GM23338 (cell line): ENCODE measurements at regions not wholly inside any gene's neighbourhood (a gene's known extent, or its start where the extent isn't known, plus 50 kb on each side); places are given as distances from the start of the nearest gene placed in this dataset.
A peak's percentile ranks its signal among the peaks of the same experiment; 100 is the strongest.

Source experiments
- ATAC-seq: fragments of 200-7000 bp; cut with Tn5 transposase; 3 replicates; pipeline ENCODE4 v1.9.1; 2020
- DNase-seq: peaks from one replicate; pipeline ENCODE4 v3.0.0-alpha.2; 2015; ENCODE audit warnings: low spot score
- H2AFZ ChIP-seq: fragments of 200-600 bp; sonication (generic); 2 replicates; pipeline ENCODE4 v1.8.0; 2016; ENCODE audit warnings: antibody characterized with exemption, mild to moderate bottlenecking, moderate library complexity
- H3F3A ChIP-seq: fragments of 200-600 bp; sonication (generic); replicated peaks from 2 replicates; pipeline ENCODE4 v1.8.0; 2017; ENCODE audit warnings: antibody characterized with exemption, mixed run types, low read depth
- H3K27ac ChIP-seq: fragments of 200-600 bp; sonication (generic); 2 replicates; pipeline ENCODE4 v1.6.1; 2016; ENCODE audit warnings: low read depth
- H3K27me3 ChIP-seq: fragments of 200-600 bp; sonication (generic); 2 replicates; pipeline ENCODE4 v1.8.0; 2016; ENCODE audit warnings: mild to moderate bottlenecking, mixed run types, moderate library complexity; ENCODE audit not compliant: insufficient read depth
- H3K36me3 ChIP-seq: fragments of 200-600 bp; sonication (generic); 2 replicates; pipeline ENCODE4 v1.8.0; 2016; ENCODE audit warnings: mild to moderate bottlenecking; ENCODE audit not compliant: insufficient read depth
- H3K4me1 ChIP-seq: fragments of 200-600 bp; sonication (generic); 2 replicates; pipeline ENCODE4 v1.8.0; 2016; ENCODE audit warnings: mild to moderate bottlenecking, moderate library complexity; ENCODE audit not compliant: insufficient read depth
- H3K4me2 ChIP-seq: fragments of 200-600 bp; sonication (generic); 2 replicates; pipeline ENCODE4 v1.7.1; 2017; ENCODE audit warnings: mixed run types
- H3K4me3 ChIP-seq: fragments of 200-600 bp; sonication (generic); 2 replicates; pipeline ENCODE4 v1.6.1; 2016; ENCODE audit warnings: mixed run types
- H3K79me2 ChIP-seq: fragments of 200-600 bp; sonication (generic); replicated peaks from 2 replicates; pipeline ENCODE4 v1.8.0; 2017; ENCODE audit warnings: mild to moderate bottlenecking; ENCODE audit not compliant: insufficient read depth
- H3K9me2 ChIP-seq: fragments of 200-600 bp; sonication (generic); 2 replicates; pipeline ENCODE4 v1.8.0; 2017; ENCODE audit not compliant: insufficient read depth
- H4K20me1 ChIP-seq: fragments of 200-600 bp; sonication (generic); replicated peaks from 2 replicates; pipeline ENCODE4 v1.8.0; 2017; ENCODE audit warnings: mild to moderate bottlenecking; ENCODE audit not compliant: insufficient read depth
- H3K27ac Mint-ChIP-seq: 2 replicates; pipeline ENCODE4 v1.8.0; 2020; ENCODE audit warnings: inconsistent platforms, mild to moderate bottlenecking, moderate library complexity, mixed read lengths
- H3K27me3 Mint-ChIP-seq: 3 replicates; pipeline ENCODE4 v1.8.0; 2022; ENCODE audit warnings: low read depth, mild to moderate bottlenecking, moderate library complexity, mixed read lengths, inconsistent platforms; ENCODE audit not compliant: insufficient read depth, poor library complexity
- H3K36me3 Mint-ChIP-seq: 3 replicates; pipeline ENCODE4 v1.8.0; 2021; ENCODE audit warnings: low read depth, mild to moderate bottlenecking, inconsistent platforms, moderate library complexity, mixed read lengths
- H3K4me1 Mint-ChIP-seq: 3 replicates; pipeline ENCODE4 v1.8.0; 2020; ENCODE audit warnings: mild to moderate bottlenecking, inconsistent platforms, mixed read lengths
- H3K4me3 Mint-ChIP-seq: 3 replicates; pipeline ENCODE4 v1.8.0; 2021; ENCODE audit warnings: moderate library complexity, mild to moderate bottlenecking, inconsistent platforms, mixed read lengths
- H3K9me3 Mint-ChIP-seq: 3 replicates; pipeline ENCODE4 v1.8.0; 2020; ENCODE audit warnings: moderate library complexity, mild to moderate bottlenecking, inconsistent platforms, mixed read lengths
- NANOG ChIP-seq: IDR thresholded peaks from 2 replicates; pipeline ENCODE4 v1.6.1; 2016; ENCODE audit warnings: antibody characterized with exemption, borderline replicate concordance
- POLR2AphosphoS5 ChIP-seq: IDR thresholded peaks from 2 replicates; pipeline ENCODE4 v1.6.1; 2016; ENCODE audit warnings: antibody characterized with exemption, low read depth
- TF ChIP-seq, protein P1 (sequence below): IDR thresholded peaks from 2 replicates; pipeline ENCODE4 v1.6.1; 2016; ENCODE audit warnings: antibody characterized with exemption
- TF ChIP-seq, protein P2 (sequence below): fragments of 250-450 bp; sonication (Bioruptor Pico); IDR thresholded peaks from 2 replicates; pipeline ENCODE4 v1.5.0; 2020; ENCODE audit warnings: mild to moderate bottlenecking, moderate library complexity
- TF ChIP-seq, protein P3 (sequence below), 2 experiments: fragments of 200-600 bp in 1 of 2; sonication (generic) in 1 of 2; conservative IDR thresholded peaks; 2 replicates each; pipeline versions ENCODE4 v1.5.1 to v1.6.1; 2016 to 2017; ENCODE audit warnings: antibody characterized with exemption in 2 of 2, low read depth in 2 of 2, mild to moderate bottlenecking in 2 of 2, moderate library complexity in 1 of 2

DNA sequence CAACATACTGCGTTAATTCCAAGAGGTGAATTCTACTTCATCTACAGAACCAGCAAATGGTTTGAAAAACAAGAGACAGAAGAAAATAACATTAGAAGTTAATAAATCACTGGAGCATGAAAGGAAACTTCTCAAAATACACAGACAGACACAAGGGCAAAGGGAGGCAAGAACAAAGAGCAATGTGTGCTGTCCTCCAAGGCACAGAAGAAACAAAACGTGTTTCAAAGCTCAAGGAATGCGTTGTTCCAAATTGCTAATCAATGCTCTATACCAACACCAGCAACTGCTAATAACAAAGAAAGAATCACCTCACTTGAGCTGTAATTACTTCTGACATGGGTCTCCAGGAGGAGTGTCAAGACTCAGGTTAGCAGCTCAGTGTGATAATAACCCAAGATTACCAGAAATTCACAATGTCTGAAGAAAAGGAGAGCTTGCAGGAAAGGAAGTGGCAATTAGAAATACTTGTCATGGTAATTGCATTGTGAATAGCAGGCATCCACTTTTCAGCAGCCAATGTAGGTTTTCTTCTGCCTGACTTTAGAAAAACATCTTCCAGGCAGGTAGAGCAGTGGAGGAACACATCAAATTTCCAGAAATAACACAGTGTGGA is 175.4 kb downstream of the SEC16B start:
- peaks cover 30% of the 10 kb centered on the region for H3K4me1 Mint-ChIP-seq
- peaks cover 14% of the 10 kb centered on the region for H3K27me3 Mint-ChIP-seq
- H3K4me2 ChIP-seq: peak overlapping the region; percentile 21; the same call in 1 of the 2 replicates
- H3K36me3 Mint-ChIP-seq: peaks cover 15% of the 10 kb centered on the region
- H3K27ac Mint-ChIP-seq: peak overlapping the region; percentile 82
- H4K20me1 ChIP-seq: no peaks in the 10 kb centered on the region
- H3K4me3 ChIP-seq: no peak overlapping the region
- no peaks in the 10 kb centered on the region for H3F3A ChIP-seq
- DNase-seq (peak; percentile 66), ATAC-seq (peak; percentile 57)
- TF ChIP-seq, protein P1, sequence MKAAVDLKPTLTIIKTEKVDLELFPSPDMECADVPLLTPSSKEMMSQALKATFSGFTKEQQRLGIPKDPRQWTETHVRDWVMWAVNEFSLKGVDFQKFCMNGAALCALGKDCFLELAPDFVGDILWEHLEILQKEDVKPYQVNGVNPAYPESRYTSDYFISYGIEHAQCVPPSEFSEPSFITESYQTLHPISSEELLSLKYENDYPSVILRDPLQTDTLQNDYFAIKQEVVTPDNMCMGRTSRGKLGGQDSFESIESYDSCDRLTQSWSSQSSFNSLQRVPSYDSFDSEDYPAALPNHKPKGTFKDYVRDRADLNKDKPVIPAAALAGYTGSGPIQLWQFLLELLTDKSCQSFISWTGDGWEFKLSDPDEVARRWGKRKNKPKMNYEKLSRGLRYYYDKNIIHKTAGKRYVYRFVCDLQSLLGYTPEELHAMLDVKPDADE: peak; percentile 47; the same call in 1 of the 2 replicates
- TF ChIP-seq POLR2AphosphoS5 (no peak), NANOG (peak; percentile 89)
- TF ChIP-seq, protein P2, sequence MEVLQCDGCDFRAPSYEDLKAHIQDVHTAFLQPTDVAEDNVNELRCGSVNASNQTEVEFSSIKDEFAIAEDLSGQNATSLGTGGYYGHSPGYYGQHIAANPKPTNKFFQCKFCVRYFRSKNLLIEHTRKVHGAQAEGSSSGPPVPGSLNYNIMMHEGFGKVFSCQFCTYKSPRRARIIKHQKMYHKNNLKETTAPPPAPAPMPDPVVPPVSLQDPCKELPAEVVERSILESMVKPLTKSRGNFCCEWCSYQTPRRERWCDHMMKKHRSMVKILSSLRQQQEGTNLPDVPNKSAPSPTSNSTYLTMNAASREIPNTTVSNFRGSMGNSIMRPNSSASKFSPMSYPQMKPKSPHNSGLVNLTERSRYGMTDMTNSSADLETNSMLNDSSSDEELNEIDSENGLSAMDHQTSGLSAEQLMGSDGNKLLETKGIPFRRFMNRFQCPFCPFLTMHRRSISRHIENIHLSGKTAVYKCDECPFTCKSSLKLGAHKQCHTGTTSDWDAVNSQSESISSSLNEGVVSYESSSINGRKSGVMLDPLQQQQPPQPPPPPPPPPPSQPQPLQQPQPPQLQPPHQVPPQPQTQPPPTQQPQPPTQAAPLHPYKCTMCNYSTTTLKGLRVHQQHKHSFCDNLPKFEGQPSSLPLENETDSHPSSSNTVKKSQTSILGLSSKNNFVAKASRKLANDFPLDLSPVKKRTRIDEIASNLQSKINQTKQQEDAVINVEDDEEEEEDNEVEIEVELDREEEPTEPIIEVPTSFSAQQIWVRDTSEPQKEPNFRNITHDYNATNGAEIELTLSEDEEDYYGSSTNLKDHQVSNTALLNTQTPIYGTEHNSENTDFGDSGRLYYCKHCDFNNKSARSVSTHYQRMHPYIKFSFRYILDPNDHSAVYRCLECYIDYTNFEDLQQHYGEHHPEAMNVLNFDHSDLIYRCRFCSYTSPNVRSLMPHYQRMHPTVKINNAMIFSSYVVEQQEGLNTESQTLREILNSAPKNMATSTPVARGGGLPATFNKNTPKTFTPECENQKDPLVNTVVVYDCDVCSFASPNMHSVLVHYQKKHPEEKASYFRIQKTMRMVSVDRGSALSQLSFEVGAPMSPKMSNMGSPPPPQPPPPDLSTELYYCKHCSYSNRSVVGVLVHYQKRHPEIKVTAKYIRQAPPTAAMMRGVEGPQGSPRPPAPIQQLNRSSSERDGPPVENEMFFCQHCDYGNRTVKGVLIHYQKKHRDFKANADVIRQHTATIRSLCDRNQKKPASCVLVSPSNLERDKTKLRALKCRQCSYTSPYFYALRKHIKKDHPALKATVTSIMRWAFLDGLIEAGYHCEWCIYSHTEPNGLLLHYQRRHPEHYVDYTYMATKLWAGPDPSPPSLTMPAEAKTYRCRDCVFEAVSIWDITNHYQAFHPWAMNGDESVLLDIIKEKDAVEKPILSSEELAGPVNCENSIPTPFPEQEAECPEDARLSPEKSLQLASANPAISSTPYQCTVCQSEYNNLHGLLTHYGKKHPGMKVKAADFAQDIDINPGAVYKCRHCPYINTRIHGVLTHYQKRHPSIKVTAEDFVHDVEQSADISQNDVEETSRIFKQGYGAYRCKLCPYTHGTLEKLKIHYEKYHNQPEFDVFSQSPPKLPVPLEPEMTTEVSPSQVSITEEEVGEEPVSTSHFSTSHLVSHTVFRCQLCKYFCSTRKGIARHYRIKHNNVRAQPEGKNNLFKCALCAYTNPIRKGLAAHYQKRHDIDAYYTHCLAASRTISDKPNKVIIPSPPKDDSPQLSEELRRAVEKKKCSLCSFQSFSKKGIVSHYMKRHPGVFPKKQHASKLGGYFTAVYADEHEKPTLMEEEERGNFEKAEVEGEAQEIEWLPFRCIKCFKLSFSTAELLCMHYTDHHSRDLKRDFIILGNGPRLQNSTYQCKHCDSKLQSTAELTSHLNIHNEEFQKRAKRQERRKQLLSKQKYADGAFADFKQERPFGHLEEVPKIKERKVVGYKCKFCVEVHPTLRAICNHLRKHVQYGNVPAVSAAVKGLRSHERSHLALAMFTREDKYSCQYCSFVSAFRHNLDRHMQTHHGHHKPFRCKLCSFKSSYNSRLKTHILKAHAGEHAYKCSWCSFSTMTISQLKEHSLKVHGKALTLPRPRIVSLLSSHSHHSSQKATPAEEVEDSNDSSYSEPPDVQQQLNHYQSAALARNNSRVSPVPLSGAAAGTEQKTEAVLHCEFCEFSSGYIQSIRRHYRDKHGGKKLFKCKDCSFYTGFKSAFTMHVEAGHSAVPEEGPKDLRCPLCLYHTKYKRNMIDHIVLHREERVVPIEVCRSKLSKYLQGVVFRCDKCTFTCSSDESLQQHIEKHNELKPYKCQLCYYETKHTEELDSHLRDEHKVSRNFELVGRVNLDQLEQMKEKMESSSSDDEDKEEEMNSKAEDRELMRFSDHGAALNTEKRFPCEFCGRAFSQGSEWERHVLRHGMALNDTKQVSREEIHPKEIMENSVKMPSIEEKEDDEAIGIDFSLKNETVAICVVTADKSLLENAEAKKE (CRISPR knock-in tag): peak; percentile 96
- TF ChIP-seq, protein P3, sequence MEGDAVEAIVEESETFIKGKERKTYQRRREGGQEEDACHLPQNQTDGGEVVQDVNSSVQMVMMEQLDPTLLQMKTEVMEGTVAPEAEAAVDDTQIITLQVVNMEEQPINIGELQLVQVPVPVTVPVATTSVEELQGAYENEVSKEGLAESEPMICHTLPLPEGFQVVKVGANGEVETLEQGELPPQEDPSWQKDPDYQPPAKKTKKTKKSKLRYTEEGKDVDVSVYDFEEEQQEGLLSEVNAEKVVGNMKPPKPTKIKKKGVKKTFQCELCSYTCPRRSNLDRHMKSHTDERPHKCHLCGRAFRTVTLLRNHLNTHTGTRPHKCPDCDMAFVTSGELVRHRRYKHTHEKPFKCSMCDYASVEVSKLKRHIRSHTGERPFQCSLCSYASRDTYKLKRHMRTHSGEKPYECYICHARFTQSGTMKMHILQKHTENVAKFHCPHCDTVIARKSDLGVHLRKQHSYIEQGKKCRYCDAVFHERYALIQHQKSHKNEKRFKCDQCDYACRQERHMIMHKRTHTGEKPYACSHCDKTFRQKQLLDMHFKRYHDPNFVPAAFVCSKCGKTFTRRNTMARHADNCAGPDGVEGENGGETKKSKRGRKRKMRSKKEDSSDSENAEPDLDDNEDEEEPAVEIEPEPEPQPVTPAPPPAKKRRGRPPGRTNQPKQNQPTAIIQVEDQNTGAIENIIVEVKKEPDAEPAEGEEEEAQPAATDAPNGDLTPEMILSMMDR (conservative IDR thresholded peaks at IDR 0.05; ENCODE audit: low read depth in 2 of 2): no peak
- H3K9me3 Mint-ChIP-seq: peaks cover 18% of the 10 kb centered on the region
- H3K4me3 Mint-ChIP-seq: no peak overlapping the region
- H3K9me2 ChIP-seq: peaks cover 24% of the 10 kb centered on the region
- H3K27me3 ChIP-seq: no peaks in the 10 kb centered on the region
- H3K27ac ChIP-seq: peak overlapping the region; percentile 87
- H3K36me3 ChIP-seq: 0 out of 2 replicates have a peak, but pooled peaks cover 9% of the 10 kb centered on the region
- H3K79me2 ChIP-seq: no peaks in the 10 kb centered on the region
- H2AFZ ChIP-seq: no peak overlapping the region
- H3K4me1 ChIP-seq: peaks cover 25% of the 10 kb centered on the region
